Lung (tissue), 11 donors: ENCODE measurements at regions not wholly inside any gene's neighbourhood (a gene's known extent, or its start where the extent isn't known, plus 50 kb on each side); places are given as distances from the start of the nearest gene placed in this dataset.

Experiments
- ATAC-seq: fragments of 200-7000 bp; cut with Tn5 transposase; one replicate; pipeline ENCODE4 v1.9.1; 2020; ENCODE audit warnings: moderate number of reproducible peaks; ENCODE audit not compliant: insufficient read depth, low FRiP score
- DNase-seq, 3 donors: peaks; one replicate each; pipeline ENCODE4 v3.0.0-alpha.2; 2013 to 2017
- H3K27ac ChIP-seq, 2 donors: one replicate each; pipeline ENCODE4 v1.5.1; 2013; ENCODE audit warnings: mild to moderate bottlenecking in 2 of 2, moderate library complexity in 2 of 2, control low read depth in 1 of 2, inconsistent platforms in 1 of 2, low read depth in 1 of 2, low read length in 1 of 2
- H3K27me3 ChIP-seq, 3 donors: one replicate each; pipeline ENCODE4 v1.5.1; 2013; ENCODE audit warnings: low read length in 2 of 3; ENCODE audit not compliant: control insufficient read depth in 3 of 3, insufficient read depth in 3 of 3
- H3K36me3 ChIP-seq, 4 donors: one replicate each; pipeline ENCODE4 v1.5.1; 2013; ENCODE audit warnings: low read length in 4 of 4, mild to moderate bottlenecking in 1 of 4, moderate library complexity in 1 of 4; ENCODE audit not compliant: control insufficient read depth in 4 of 4, insufficient read depth in 4 of 4
- H3K4me1 ChIP-seq, 5 donors: one replicate each; pipeline ENCODE4 v1.5.1; 2013; ENCODE audit warnings: low read length in 5 of 5, mild to moderate bottlenecking in 2 of 5, moderate library complexity in 1 of 5; ENCODE audit not compliant: control insufficient read depth in 5 of 5, insufficient read depth in 5 of 5
- H3K4me3 ChIP-seq: one replicate; pipeline ENCODE4 v1.5.1; 2013; ENCODE audit warnings: mild to moderate bottlenecking, control low read depth, moderate library complexity
- H3K9ac ChIP-seq, 2 donors: one replicate each; pipeline ENCODE4 v1.5.1; 2013; ENCODE audit warnings: low read length in 2 of 2, control low read depth in 1 of 2; ENCODE audit not compliant: insufficient read depth in 1 of 2
- H3K9me3 ChIP-seq, 4 donors: one replicate each; pipeline ENCODE4 v1.5.1; 2013; ENCODE audit warnings: low read length in 3 of 4, mild to moderate bottlenecking in 1 of 4, moderate library complexity in 1 of 4; ENCODE audit not compliant: control insufficient read depth in 4 of 4, insufficient read depth in 3 of 4
- WGBS, 2 donors: extraction: QIAGEN DNeasy Blood & Tissue Kit; methylation state at CpG; one replicate each; pipeline ENCODE4 v1.1.7; 2013; 5-methylcytosine and 5-hydroxymethylcytosine counted together
- TF ChIP-seq, protein P1 (sequence below): IDR thresholded peaks from 2 replicates; pipeline ENCODE4 v1.5.1; 2012; ENCODE audit warnings: mild to moderate bottlenecking; ENCODE audit errors: control extremely low read depth, extremely low read depth
- donor health status: control.
- donor health status: control.
- donor health status: Bipolar disorder and iron deficiency.
- donor health status: healthy.
- donor health status: DM: yes; HTN: yes; CAD: no.

DNA sequence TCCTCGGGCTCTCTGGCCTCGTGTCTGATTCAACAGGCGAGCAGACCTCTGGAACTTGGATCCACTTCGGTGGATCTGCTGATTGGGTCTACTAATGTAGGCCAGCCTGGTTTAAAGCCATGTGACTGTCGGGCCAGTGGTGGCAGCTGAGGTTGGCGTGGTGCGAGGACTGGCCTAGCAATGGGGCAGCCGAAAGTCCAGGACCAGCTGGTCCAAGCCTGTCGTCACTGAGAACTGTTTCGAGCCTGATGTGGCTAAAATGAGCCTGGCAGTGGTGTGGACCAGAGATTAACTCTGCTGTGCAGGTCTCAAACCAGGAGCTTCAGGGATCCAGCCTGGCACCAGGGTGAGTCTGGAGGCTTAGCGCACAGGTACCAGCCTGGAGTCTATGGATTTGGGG lies 56.4 kb upstream of the ROBO1 start:
- ATAC-seq (no peak), DNase-seq (no peak)
- peaks cover 0 to 4% (median 1%) of the 10 kb centered on the region in 4 donors for H3K9me3 ChIP-seq
- no peak overlapping the region for H3K4me3 ChIP-seq
- 80 to 87% methylated on average over 11 of the region's 11 CpGs for WGBS, 2 donors
- TF ChIP-seq, protein P1, sequence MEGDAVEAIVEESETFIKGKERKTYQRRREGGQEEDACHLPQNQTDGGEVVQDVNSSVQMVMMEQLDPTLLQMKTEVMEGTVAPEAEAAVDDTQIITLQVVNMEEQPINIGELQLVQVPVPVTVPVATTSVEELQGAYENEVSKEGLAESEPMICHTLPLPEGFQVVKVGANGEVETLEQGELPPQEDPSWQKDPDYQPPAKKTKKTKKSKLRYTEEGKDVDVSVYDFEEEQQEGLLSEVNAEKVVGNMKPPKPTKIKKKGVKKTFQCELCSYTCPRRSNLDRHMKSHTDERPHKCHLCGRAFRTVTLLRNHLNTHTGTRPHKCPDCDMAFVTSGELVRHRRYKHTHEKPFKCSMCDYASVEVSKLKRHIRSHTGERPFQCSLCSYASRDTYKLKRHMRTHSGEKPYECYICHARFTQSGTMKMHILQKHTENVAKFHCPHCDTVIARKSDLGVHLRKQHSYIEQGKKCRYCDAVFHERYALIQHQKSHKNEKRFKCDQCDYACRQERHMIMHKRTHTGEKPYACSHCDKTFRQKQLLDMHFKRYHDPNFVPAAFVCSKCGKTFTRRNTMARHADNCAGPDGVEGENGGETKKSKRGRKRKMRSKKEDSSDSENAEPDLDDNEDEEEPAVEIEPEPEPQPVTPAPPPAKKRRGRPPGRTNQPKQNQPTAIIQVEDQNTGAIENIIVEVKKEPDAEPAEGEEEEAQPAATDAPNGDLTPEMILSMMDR: no peak
- H3K9ac ChIP-seq: no peak overlapping the region
- H3K36me3 ChIP-seq: no peaks in the 10 kb centered on the region
- no peaks in the 10 kb centered on the region for H3K27me3 ChIP-seq
- H3K27ac ChIP-seq: no peak overlapping the region
- no peaks in the 10 kb centered on the region for H3K4me1 ChIP-seq

- Histone ChIP-seq H3K27me3 (no peaks in the 10 kb centered on the region), H3K36me3 (no peaks in the 10 kb centered on the region), H3K9me3 (peaks cover 0 to 4% (median 0%) of the 10 kb centered on the region in 4 donors), H3K4me3 (no peak overlapping the region), H3K9ac (no peak overlapping the region), H3K4me1 (no peaks in the 10 kb centered on the region), H3K27ac (no peak overlapping the region)
- DNase-seq: no peak
- ATAC-seq: no peak
- 77 to 82% methylated on average over 2 of the region's 2 CpGs for WGBS, 2 donors
- TF ChIP-seq, protein P1: no peak
These were observed 54.3 kb upstream of the ROBO1 start for GRCh38 chr3:79822076-79822475.

DNA sequence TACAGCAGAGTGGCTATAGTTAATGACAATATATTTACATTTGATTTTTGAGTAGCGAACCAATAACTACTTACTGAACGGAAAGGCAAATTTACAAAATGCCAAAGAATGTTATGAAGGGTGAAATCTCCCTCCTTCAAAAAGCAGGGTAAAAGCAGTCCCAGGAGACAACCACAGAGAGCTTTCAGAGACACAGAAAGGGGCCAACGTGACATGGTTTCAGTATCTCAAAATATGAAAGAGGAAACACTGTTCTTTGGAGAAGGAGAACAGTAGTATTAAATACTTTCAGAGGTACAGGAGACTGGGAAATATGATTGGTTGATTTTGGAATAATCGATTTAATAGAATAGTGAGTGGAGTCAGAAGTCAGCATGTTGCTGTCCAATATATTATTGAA lies 52.3 kb upstream of the ROBO1 start:
- H3K4me1 ChIP-seq: no peaks in the 10 kb centered on the region
- no peak overlapping the region for H3K27ac ChIP-seq
- H3K36me3 ChIP-seq: no peaks in the 10 kb centered on the region
- DNase-seq (no peak), ATAC-seq (no peak)
- peaks cover 0 to 7% (median 3%) of the 10 kb centered on the region in 4 donors for H3K9me3 ChIP-seq
- 54 to 69% methylated on average over 4 of the region's 4 CpGs for WGBS, 2 donors
- TF ChIP-seq, protein P1: no peak
- H3K4me3 ChIP-seq: no peak overlapping the region
- no peak overlapping the region for H3K9ac ChIP-seq
- H3K27me3 ChIP-seq: no peaks in the 10 kb centered on the region

DNA sequence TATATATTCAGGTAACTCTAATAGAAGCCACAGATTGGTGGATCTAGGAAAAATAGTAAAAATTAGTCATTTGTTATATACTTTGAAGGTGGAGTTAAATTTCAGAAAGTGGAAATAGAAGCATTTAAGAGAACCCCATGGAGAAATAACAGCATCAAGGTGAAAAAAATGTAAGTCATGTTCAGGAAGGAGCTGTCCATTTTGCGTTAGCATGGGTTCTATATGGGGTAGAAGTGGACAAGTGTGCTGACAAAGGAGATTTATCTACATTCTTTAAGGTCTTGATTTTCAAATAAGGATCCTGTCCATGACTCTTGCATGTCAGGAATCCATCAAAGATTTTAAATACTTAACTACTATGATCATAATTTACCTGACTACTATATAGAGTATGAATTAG lies 50.2 kb upstream of the ROBO1 start:
- DNase-seq: no peak

More for the DNA sequence above, 50.2 kb upstream of the ROBO1 start:
- peaks cover 0 to 8% (median 1%) of the 10 kb centered on the region in 4 donors for H3K9me3 ChIP-seq
- no peak for ATAC-seq
- no peak overlapping the region for H3K4me3 ChIP-seq
- no peaks in the 10 kb centered on the region for H3K36me3 ChIP-seq
- TF ChIP-seq, protein P1: no peak
- H3K27me3 ChIP-seq: no peaks in the 10 kb centered on the region
- H3K4me1 ChIP-seq: no peaks in the 10 kb centered on the region
- H3K27ac ChIP-seq: no peak overlapping the region
- WGBS, 2 donors: 79 to 87% methylated on average over 1 of the region's 1 CpG
- no peak overlapping the region for H3K9ac ChIP-seq
